Sigmoid colon (tissue), 4 donors: ENCODE measurements at regions not wholly inside any gene's neighbourhood (a gene's known extent, or its start where the extent isn't known, plus 50 kb on each side); places are given as distances from the start of the nearest gene placed in this dataset.

Experiments used
- EP300 ChIP-seq, 4 donors: sonication (generic); formaldehyde crosslinking; IDR thresholded peaks; one replicate each; pipeline ENCODE4 v1.6.1; 2017; ENCODE audit warnings: antibody characterized with exemption in 4 of 4
- POLR2A ChIP-seq, 2 donors: fragments of 450-650 bp; IDR thresholded peaks; one replicate each; pipeline ENCODE4 v1.6.1; 2016; ENCODE audit warnings: antibody characterized with exemption in 2 of 2, mild to moderate bottlenecking in 2 of 2, moderate library complexity in 2 of 2
- POLR2AphosphoS5 ChIP-seq, 4 donors: sonication (generic); formaldehyde crosslinking; IDR thresholded peaks; one replicate each; pipeline ENCODE4 v1.6.1; 2017; ENCODE audit warnings: antibody characterized with exemption in 4 of 4

DNA sequence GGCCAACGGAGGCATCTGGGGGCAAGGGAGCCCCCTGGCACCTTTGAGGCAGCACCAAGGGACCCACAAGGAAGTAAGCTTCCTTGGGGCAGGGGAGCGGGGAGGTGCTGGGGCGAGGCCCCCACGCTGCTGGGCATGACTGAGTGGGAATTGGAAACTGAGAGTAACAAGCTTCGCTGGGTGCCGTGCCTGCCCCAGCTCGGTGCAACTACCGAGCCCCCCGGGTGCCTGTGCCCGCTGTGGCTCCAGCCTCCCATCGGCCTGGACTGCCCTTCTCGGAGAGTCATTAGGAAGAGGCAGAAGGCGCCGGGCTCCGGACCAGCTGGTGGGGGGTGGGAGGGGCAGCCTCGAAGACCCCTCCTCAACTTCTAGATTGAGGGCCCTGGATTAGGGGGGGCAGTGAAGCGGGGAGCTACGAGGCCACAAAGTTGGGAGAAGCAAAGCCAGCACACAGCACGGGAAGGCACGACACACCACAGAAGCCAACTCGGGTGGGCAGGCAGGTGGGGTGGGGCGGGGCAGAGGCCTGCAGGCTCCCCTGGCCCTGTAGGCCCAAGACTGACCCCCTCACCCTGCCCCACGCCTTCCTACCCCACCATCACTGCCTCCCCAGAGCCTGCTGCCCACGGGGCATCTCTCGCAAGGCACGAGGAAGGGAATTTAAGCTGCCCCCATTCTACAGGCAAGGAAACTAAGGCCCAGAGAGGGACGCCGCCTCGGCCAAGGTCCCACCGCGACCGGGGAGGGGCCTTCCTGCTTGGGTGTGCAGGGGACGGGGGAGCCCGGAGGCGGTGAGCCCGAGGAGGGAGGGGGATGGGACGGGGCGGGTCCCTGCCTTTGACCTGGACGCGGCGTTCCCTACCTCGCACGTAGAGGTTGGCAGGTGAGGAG, 83.2 kb downstream of the PTPRS start:
- TF ChIP-seq POLR2A (IDR thresholded peaks at IDR 0.05) (no peak), EP300 (IDR thresholded peaks at IDR 0.05) (no peak), POLR2AphosphoS5 (IDR thresholded peaks at IDR 0.05) (no peak)
